Choroid plexus epithelial cell (primary cell): ENCODE measurements at regions not wholly inside any gene's neighbourhood (a gene's known extent, or its start where the extent isn't known, plus 50 kb on each side); places are given as distances from the start of the nearest gene placed in this dataset.

Source experiments
- DNase-seq: peaks from one replicate; pipeline ENCODE4 v3.0.0-alpha.2; 2010; ENCODE audit warnings: low read depth
- H3K4me3 ChIP-seq: 2 replicates; pipeline ENCODE4 v1.5.1; 2011; ENCODE audit warnings: low read depth, mild to moderate bottlenecking, control low read depth, low read length, moderate library complexity
- TF ChIP-seq, protein P1 (sequence below): conservative IDR thresholded peaks from 2 replicates; pipeline ENCODE4 v1.5.1; 2011; ENCODE audit warnings: low read depth, mild to moderate bottlenecking, control low read depth, inconsistent platforms, low read length, moderate library complexity

DNA sequence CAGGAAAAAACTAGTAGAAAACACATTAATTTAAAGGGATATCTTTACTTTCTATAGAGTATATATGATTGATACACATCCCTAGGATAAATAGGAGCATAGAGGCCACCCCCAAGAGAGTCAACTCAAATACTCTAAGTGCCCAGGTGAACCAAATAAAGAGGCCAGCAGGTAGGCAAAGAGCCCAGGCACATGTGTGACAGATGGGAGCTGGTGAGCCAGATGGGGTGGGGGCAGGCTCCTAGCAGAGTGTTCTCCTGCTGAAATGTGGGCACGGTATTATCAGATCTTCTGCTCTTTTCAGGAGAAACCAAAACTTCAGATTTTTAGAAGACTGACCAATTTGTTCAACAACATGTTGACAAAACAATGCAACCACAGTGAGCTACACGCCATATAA, 333.4 kb upstream of the PKN2 start:
- DNase-seq, result no peak
- no peak overlapping the region for H3K4me3 ChIP-seq
- TF ChIP-seq, protein P1, sequence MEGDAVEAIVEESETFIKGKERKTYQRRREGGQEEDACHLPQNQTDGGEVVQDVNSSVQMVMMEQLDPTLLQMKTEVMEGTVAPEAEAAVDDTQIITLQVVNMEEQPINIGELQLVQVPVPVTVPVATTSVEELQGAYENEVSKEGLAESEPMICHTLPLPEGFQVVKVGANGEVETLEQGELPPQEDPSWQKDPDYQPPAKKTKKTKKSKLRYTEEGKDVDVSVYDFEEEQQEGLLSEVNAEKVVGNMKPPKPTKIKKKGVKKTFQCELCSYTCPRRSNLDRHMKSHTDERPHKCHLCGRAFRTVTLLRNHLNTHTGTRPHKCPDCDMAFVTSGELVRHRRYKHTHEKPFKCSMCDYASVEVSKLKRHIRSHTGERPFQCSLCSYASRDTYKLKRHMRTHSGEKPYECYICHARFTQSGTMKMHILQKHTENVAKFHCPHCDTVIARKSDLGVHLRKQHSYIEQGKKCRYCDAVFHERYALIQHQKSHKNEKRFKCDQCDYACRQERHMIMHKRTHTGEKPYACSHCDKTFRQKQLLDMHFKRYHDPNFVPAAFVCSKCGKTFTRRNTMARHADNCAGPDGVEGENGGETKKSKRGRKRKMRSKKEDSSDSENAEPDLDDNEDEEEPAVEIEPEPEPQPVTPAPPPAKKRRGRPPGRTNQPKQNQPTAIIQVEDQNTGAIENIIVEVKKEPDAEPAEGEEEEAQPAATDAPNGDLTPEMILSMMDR, result no peak

DNA sequence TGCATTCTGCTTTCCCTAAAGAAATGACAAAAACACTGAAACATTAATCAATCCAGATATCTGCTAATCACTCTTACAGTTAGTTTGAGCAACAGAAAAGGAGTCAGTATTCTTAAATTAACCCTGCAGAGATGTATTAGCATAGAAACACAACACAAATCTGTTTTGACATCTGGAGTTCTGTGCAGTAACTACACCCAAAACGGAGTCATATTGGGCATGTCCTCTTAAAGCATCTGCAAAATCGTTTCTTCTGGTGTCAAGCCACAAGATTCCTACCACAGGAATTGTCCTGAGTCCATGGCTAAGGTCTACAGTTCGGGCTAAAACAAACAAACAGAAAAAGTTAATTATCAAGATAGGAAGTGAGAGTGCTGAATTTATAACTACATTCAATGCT, 332.1 kb upstream of the PKN2 start:
- DNase-seq, result no peak
- H3K4me3 ChIP-seq, result no peak overlapping the region
- TF ChIP-seq, protein P1, result no peak

DNA sequence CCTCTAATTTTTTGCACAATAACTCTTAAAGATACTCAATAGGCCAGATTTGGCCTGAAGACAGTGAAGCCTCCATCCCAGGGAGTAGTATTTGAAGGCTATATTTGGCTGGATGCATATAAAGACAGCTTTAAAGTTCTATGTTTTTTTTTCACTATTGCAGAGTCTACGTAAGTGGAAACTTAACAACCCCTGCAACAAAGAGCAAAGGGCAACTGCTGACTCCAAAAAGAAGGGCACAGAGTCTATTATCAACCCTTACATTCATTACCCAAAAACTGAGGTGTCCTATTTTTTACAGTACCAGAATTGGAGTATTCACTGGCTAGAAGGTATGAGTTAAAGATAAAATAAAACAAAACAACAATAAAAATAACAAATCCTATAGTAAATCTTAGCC, 329.8 kb upstream of the PKN2 start:
- H3K4me3 ChIP-seq, result no peak overlapping the region
- DNase-seq, result no peak
- TF ChIP-seq, protein P1, result no peak

DNA sequence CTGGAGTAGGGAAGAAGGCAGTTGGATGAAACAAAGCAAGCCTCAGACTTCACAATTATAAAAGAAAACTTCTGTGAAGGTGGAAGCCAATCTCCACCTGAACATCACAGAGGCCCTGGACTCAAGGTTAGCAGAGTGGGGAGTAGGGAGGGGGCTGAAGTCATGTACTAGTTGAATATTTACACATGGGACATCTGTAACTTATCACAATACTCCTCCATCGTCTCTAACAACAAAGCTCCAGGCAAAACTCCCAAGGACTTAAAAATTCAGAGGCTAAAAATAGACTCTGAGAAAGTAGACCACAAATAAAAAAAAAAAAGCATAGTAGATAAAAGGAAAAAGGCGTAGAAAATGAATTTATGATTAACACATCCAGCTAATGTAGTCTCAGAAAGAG, 326.3 kb upstream of the PKN2 start:
- H3K4me3 ChIP-seq, result no peak overlapping the region
- TF ChIP-seq, protein P1, result no peak
- DNase-seq, result no peak

DNA sequence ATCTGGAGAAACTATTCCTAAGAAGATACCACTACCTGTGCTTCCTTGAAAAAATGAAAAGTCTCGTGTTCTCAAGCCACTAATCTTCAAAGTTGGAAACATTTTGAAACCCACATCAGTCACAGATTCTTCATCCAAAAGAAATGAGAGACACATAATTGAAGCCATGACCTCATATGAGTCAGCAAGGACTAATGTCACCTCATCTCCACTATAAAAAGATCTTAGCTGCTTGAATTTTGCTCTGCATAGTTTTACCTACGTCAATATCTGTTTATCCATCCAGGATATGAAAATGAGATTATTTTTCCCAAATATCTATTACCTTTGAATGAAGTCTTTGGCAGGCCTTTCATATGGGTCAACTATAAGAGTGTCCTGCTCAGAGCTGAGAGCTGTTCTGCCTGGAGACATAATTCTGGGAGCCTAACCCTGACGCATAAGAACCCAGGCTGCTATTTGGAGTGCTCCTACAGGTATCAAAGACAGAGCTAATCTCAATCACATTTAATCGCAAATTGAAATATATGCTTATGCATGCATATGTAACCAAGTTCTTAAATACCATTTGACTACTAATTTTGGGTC, 312.5 kb upstream of the PKN2 start:
- TF ChIP-seq, protein P1, result no peak
- no peak for DNase-seq
- no peak overlapping the region for H3K4me3 ChIP-seq

DNA sequence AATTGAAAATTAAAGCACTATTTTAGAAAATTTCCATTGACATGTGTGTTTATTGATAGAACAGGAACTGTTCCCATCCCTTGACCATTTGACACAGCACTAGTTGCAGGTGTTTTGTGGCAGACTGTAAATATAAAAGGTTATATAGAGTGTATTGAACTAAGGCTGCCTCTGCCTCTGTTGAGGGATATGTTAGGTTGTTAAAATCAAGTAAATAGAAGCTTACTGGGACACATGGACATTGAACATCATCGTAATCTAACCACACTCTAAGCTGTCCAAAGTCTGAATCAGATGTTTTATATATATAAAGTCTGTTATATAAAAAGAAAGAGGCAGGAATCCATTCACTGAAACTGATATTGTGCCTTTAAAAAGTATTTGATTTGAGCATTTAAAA, 308.1 kb upstream of the PKN2 start:
- TF ChIP-seq, protein P1, result no peak
- DNase-seq, result no peak

DNA sequence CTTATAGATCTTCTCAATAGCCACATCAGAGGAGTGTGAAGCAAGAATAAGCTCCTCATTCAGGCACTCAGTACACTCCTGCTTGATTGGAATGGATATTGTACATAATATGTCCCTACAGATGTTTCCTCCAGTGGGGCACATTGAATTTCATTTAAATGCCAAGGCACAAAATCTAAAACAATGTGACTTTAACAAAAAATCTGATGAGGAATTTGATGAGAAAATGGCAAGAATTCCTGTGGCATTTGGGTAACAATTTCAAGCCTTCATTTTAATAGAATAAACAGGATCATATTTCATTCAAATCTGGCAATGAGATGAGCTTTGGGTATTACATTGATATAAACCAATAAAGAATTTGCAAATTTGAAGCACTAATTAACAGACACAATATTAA, 307.7 kb upstream of the PKN2 start:
- DNase-seq, result no peak
- no peak overlapping the region for H3K4me3 ChIP-seq
- TF ChIP-seq, protein P1, result no peak

More for the DNA sequence above, 308.1 kb upstream of the PKN2 start:
- H3K4me3 ChIP-seq, result no peak overlapping the region
